Smooth muscle cell (in vitro differentiated cells): ENCODE measurements at regions not wholly inside any gene's neighbourhood (a gene's known extent, or its start where the extent isn't known, plus 50 kb on each side); places are given as distances from the start of the nearest gene placed in this dataset.
"Not testable (repeated sequence)": the region's sequence is repeated elsewhere in the genome, so short reads cannot be mapped to it uniquely, and the experiment has no call there.

Experiments used
- DNase-seq: peaks from one replicate; lab custom pipeline; 2025; ENCODE audit not compliant: unreplicated experiment; lab: John Stamatoyannopoulos, UW
- H2AFZ ChIP-seq: fragments of 200-600 bp; sonication (generic); 2 replicates; pipeline ENCODE4 v1.6.0; 2016; ENCODE audit warnings: antibody characterized with exemption, low read depth, mild to moderate bottlenecking
- H3F3A ChIP-seq: fragments of 200-600 bp; sonication (generic); 2 replicates; pipeline ENCODE4 v1.6.0; 2017; ENCODE audit warnings: antibody characterized with exemption, low read depth
- H3K27ac ChIP-seq: fragments of 200-600 bp; sonication (generic); 2 replicates; pipeline ENCODE4 v1.5.1; 2016; ENCODE audit warnings: low read depth, mild to moderate bottlenecking
- H3K27me3 ChIP-seq: fragments of 200-600 bp; sonication (generic); 2 replicates; pipeline ENCODE4 v1.6.1; 2016; ENCODE audit warnings: low read depth, mild to moderate bottlenecking
- H3K36me3 ChIP-seq: fragments of 200-600 bp; sonication (generic); 2 replicates; pipeline ENCODE4 v1.5.1; 2016; ENCODE audit warnings: low read depth
- H3K4me1 ChIP-seq: fragments of 200-600 bp; sonication (generic); 2 replicates; pipeline ENCODE4 v1.5.1; 2016; ENCODE audit warnings: low read depth
- H3K4me2 ChIP-seq: fragments of 200-600 bp; sonication (generic); 2 replicates; pipeline ENCODE4 v1.6.0; 2016; ENCODE audit warnings: mild to moderate bottlenecking
- H3K4me3 ChIP-seq: fragments of 200-600 bp; sonication (generic); 2 replicates; pipeline ENCODE4 v1.5.1; 2016; ENCODE audit warnings: mild to moderate bottlenecking
- H3K79me2 ChIP-seq: fragments of 200-600 bp; sonication (generic); 2 replicates; pipeline ENCODE4 v1.6.0; 2016; ENCODE audit warnings: low read depth, mild to moderate bottlenecking
- H3K9ac ChIP-seq: fragments of 200-600 bp; sonication (generic); 2 replicates; pipeline ENCODE4 v1.6.0; 2016; ENCODE audit warnings: low read depth
- H3K9me3 ChIP-seq: fragments of 200-600 bp; sonication (generic); replicated peaks from 2 replicates; pipeline ENCODE4 v1.5.1; 2016; ENCODE audit warnings: low read depth
- H4K20me1 ChIP-seq: fragments of 200-600 bp; sonication (generic); 2 replicates; pipeline ENCODE4 v1.6.0; 2016; ENCODE audit warnings: low read depth
- WGBS: methylation state at CpG from one replicate; pipeline ENCODE4 v1.1.7; 2016; ENCODE audit warnings: low lambda C conversion rate; 5-methylcytosine and 5-hydroxymethylcytosine counted together
- TF ChIP-seq, protein P1 (sequence below): fragments of 200-600 bp; sonication (generic); IDR thresholded peaks from 2 replicates; pipeline ENCODE4 v1.5.1; 2017; ENCODE audit warnings: borderline replicate concordance, mild to moderate bottlenecking, antibody characterized with exemption; ENCODE audit not compliant: insufficient read depth, poor library complexity, severe bottlenecking

DNA sequence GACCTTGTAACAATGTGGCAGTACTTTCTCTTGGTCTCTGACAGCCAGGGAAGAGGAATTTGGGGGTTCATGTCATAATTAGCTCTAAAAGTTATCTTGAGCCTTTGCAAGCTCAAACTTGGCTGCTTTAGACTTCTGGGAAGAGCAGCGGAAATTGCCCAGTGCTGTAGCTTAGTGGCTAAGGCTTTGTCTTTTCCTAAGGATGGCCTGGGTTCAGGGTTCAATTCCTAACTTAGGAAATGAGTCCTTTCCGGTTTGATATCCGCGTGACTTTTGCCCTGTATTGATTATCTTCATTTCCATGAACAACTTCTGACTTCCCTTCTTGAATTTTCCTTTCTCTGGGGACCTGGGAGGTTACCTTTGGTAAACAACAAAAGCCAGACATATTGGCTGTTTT is 961.0 kb downstream of the CNTNAP5 start:
- H3K27ac ChIP-seq: no peak overlapping the region
- no peak overlapping the region for H3K9ac ChIP-seq
- no peaks in the 10 kb centered on the region for H3K4me1 ChIP-seq
- no peaks in the 10 kb centered on the region for H3K79me2 ChIP-seq
- no peak for DNase-seq
- H3K4me2 ChIP-seq: no peak overlapping the region
- H4K20me1 ChIP-seq: no peaks in the 10 kb centered on the region
- TF ChIP-seq, protein P1, sequence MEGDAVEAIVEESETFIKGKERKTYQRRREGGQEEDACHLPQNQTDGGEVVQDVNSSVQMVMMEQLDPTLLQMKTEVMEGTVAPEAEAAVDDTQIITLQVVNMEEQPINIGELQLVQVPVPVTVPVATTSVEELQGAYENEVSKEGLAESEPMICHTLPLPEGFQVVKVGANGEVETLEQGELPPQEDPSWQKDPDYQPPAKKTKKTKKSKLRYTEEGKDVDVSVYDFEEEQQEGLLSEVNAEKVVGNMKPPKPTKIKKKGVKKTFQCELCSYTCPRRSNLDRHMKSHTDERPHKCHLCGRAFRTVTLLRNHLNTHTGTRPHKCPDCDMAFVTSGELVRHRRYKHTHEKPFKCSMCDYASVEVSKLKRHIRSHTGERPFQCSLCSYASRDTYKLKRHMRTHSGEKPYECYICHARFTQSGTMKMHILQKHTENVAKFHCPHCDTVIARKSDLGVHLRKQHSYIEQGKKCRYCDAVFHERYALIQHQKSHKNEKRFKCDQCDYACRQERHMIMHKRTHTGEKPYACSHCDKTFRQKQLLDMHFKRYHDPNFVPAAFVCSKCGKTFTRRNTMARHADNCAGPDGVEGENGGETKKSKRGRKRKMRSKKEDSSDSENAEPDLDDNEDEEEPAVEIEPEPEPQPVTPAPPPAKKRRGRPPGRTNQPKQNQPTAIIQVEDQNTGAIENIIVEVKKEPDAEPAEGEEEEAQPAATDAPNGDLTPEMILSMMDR: no peak
- no peaks in the 10 kb centered on the region for H3K9me3 ChIP-seq
- H3K27me3 ChIP-seq: no peaks in the 10 kb centered on the region
- WGBS: 67% methylated on average over 4 of the region's 4 CpGs
- H2AFZ ChIP-seq: no peak overlapping the region
- no peak overlapping the region for H3K4me3 ChIP-seq
- H3F3A ChIP-seq: no peaks in the 10 kb centered on the region
- no peaks in the 10 kb centered on the region for H3K36me3 ChIP-seq

DNA sequence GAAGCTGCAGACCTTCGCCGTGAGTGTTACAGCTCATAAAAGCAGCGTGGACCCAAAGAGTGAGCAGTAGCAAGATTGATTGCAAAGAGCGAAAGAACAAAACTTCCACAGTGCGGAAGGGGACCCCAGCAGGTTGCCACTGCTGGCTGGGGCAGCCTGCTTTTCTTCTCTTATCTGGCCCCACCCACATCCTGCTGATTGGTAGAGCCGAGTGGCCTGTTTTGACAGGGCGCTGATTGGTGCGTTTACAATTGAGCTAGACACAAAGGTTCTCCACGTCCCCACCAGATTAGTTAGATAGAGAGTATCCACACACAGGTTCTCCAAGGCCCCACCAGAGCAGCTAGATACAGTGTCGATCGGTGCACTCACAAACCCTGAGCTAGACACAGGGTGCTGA is 961.8 kb downstream of the CNTNAP5 start:
- not testable (repeated sequence) for H3K27ac ChIP-seq, H3K4me3 ChIP-seq, H4K20me1 ChIP-seq, H3K27me3 ChIP-seq, H3K4me1 ChIP-seq, H2AFZ ChIP-seq, H3F3A ChIP-seq, H3K9me3 ChIP-seq, DNase-seq, H3K9ac ChIP-seq, H3K79me2 ChIP-seq, H3K36me3 ChIP-seq, H3K4me2 ChIP-seq
- WGBS: 90% methylated on average over 11 of the region's 11 CpGs

DNA sequence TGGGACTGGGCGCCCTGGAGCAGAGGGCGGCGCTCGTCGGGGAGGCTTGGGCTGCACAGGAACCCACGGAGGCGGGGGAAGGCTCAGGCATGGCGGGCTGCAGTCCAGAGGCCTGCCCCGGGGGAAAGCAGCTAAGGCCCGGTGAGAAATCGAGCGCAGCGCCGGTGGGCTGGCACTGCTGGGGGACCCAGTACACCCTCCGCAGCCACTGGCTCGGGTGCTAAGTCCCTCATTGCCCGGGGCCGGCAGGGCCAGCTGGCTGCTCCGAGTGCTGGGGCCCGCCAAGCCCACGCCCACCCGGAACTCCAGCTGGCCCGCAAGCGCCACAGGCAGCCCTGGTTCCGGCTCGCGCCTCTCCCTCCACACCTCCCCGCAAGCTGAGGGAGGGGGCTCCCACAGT is 962.3 kb downstream of the CNTNAP5 start:
- H2AFZ ChIP-seq, H3K36me3 ChIP-seq, H3K9ac ChIP-seq, H3K79me2 ChIP-seq, H3F3A ChIP-seq, H4K20me1 ChIP-seq, H3K4me2 ChIP-seq, H3K9me3 ChIP-seq, H3K27ac ChIP-seq, H3K4me3 ChIP-seq, H3K27me3 ChIP-seq, DNase-seq, H3K4me1 ChIP-seq: not testable (repeated sequence)
- 94% methylated on average over 21 of the region's 28 CpGs for WGBS

DNA sequence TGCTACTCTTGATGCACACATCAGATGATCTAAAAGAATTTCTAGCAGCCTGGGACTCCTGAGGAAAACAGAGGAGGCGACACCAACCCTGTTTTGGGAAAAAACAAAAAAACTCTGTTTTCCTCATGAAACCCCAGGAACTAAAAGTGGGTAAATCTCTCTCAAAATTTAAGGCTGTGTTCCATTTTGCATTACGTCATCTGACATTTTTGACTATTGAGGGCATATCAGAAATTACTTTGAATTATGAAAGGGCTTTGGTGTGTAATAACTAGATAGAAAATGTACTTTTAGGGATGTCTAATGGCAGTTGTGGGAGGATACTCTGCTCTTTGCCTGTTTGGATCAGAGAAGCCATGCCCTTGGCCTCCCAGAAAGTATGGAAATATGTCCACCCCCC is 963.0 kb downstream of the CNTNAP5 start:
- Histone ChIP-seq H4K20me1 (no peaks in the 10 kb centered on the region), H3K27me3 (no peaks in the 10 kb centered on the region), H3K4me3 (no peak overlapping the region), H3K4me2 (no peak overlapping the region), H3K36me3 (no peaks in the 10 kb centered on the region), H3F3A (no peaks in the 10 kb centered on the region), H3K9ac (no peak overlapping the region), H3K9me3 (no peaks in the 10 kb centered on the region), H3K79me2 (no peaks in the 10 kb centered on the region), H2AFZ (no peak overlapping the region), H3K27ac (no peak overlapping the region), H3K4me1 (no peaks in the 10 kb centered on the region)
- no peak for DNase-seq
- 92% methylated on average over 2 of the region's 2 CpGs for WGBS
- TF ChIP-seq, protein P1: no peak

DNA sequence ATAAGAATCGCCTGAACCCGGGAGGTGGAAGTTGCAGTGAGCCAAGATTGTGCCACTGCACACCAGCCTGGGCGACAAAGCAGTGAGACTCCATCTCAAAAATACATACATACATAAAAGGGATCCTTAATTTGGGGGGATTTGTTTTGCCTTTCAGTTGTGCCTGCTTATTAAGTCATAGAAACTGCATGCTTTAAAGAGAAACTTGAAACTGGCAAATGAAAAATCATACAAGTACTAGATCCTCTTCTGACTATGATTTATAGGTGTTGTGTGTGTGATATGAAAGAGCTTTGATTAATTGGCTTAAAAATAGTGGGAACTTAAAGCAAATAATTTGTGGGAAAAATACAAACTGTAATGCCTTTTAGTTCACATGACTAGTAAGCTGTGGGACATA is 963.7 kb downstream of the CNTNAP5 start:
- Histone ChIP-seq H3K4me2 (no peak overlapping the region), H3K36me3 (no peaks in the 10 kb centered on the region), H3K79me2 (no peaks in the 10 kb centered on the region), H3K4me3 (no peak overlapping the region), H3F3A (no peaks in the 10 kb centered on the region), H4K20me1 (no peaks in the 10 kb centered on the region), H3K4me1 (no peaks in the 10 kb centered on the region), H2AFZ (no peak overlapping the region), H3K27ac (no peak overlapping the region), H3K9ac (no peak overlapping the region), H3K9me3 (no peaks in the 10 kb centered on the region), H3K27me3 (no peaks in the 10 kb centered on the region)
- no peak for DNase-seq
- WGBS: 93% methylated on average over 3 of the region's 3 CpGs
- TF ChIP-seq, protein P1: no peak
